HG02623 (cell line): ENCODE measurements at regions not wholly inside any gene's neighbourhood (a gene's known extent, or its start where the extent isn't known, plus 50 kb on each side); places are given as distances from the start of the nearest gene placed in this dataset.

Source experiments
- ATAC-seq: cut with Tn5 transposase; IDR thresholded peaks from one replicate; pipeline ENCODE4 v1.9.1; 2021; ENCODE audit warnings: moderate library complexity; ENCODE audit not compliant: unreplicated experiment

GRCh38 chr1:62917314-62917713 lies 133.4 kb downstream of the ATG4C start:
- ATAC-seq, result no peak

GRCh38 chr1:62917805-62918204 lies 133.9 kb downstream of the ATG4C start:
- no peak for ATAC-seq

GRCh38 chr1:62918700-62919099 lies 134.8 kb downstream of the ATG4C start:
- no peak for ATAC-seq

DNA sequence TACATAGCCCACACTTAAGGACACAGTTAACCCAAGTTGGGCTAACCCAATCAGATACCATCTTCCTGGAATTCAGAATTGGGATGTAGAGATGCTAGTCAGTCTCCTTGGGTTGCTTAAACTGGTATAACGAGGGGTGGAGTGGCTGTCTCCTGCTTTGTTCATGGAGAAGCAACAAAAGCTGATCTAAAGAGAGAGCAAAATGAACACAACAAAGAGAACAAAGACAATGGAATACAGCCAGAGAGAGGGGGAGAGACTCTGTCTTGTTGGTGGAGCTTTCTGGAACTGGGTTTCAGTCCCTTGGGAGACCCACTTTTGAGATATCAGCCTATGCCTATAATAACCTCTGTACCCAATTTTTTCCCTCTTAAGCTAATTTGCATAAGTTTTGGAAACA lies 138.1 kb downstream of the ATG4C start:
- no peak for ATAC-seq

DNA sequence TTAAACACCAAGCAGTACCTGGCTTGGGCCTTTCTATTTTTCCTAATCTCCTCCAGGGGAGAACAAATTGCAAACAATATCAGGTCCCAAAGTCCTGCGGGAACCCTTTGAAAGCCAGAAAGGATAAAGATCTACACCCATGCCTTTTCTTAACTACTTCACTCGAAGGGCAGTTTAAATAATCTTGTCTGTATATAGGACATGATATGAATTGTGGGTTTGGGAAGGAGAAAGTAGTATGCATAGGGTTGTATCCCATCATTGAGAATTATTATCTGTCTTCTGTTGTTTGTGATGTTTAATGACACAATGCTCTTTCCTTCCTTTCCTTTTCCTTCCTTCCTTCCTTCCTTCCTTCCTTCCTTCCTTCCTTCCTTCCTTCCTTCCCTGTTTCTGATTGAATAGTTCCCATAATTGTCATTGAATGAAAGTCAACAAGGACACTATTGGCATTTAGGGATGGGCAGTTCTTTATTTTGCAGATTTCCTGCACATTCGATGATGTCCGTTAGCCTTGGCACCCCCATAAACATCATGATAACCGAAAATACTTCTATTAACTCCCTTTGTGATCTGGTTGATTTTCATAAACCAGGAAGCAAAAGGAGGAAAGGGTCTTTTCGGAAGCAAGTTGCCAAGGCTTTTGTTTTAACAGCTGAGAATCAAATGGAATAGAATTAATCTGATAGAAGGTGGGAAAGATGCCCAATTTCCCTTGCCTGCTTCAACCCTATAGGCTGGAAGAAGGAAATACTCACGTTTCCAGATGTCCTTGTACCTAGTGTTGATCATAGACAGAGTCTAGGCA lies 141.3 kb downstream of the ATG4C start:
- ATAC-seq, result no peak

GRCh38 chr1:62926681-62927252 lies 142.8 kb downstream of the ATG4C start:
- ATAC-seq, result no peak

DNA sequence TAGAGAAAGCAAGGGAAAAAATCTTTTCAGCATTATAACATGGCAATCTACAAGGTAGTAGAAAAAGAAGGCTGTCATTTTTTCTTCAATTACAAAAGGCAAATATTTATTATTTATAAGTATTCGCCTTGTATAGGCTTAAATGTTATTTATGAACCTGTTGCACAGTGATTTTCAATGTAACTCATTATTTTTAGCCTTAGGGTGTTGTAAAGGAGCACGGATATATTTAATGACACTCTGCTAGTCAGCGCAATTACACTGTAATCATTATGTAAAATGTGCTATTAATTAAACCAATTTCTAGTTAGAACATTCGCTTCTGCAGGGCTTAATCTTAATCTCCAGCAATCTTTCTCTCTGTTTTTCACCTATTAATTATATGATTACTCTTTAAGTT lies 145.0 kb downstream of the ATG4C start:
- no peak for ATAC-seq

- ATAC-seq, result no peak
Measured at GRCh38 chr1:62937634-62938296, 153.8 kb downstream of the ATG4C start.

GRCh38 chr1:62941780-62942179 lies 157.8 kb downstream of the ATG4C start:
- no peak for ATAC-seq

- ATAC-seq, result no peak
Measured at GRCh38 chr1:62946511-62946910, 162.6 kb downstream of the ATG4C start.

DNA sequence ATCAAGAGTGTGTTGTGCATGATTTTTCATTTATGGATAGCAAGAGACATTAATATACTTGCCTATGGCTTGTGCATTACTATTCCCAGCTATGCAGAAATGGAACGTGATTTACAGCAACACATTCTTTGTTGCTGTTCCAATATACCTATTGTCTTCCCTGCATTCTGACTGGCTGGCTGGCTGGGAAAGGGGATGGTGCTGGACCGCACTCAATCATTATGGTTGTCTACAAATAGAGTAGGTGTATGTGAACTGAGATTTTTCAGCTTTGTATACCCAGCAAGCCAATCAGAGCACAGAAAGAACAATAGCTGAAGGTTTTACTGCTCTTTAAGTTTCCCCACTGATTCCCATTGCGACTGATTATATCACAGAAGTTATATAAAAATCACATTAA lies 167.5 kb downstream of the ATG4C start:
- no peak for ATAC-seq

GRCh38 chr1:62952596-62952995 lies 168.7 kb downstream of the ATG4C start:
- ATAC-seq, result no peak

DNA sequence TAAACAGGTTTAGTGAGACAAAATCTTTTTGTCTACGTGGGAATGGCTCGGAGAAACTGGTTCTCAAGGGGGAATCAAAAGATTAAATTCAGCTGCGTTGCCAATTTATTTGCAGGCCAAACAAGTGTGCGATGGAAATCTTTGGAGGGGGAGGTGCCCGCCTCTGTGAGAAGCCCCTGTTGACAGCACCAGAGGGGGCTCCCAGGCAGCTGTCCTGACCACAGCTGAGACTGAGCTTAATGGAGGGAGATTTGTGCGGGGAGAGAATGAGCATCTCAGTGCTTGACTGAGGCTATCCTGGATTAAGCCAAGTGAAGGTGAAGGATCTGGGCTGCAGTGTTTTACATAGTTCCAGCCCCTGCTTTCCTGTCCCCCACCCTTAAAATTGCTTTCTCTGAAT lies 169.7 kb downstream of the ATG4C start:
- ATAC-seq, result no peak

DNA sequence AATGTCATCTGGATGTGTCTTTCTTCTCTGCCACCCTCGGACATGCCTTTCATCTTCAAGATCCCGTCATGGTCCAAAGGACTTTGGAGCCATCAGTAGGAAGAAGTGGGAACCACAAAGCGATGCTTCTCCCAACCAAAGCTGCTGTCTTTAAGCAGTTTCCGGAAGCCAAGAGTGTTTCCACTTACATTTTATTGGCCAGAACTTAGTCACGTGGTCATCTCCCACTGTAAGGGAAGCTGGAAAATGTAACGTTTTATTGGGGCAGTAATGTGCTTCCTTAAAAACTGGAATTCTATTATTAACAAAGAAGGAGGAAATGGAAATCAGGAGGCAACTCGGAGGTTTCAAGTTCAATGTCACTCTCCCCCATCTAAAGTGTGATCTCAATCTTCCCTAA lies 170.8 kb downstream of the ATG4C start:
- ATAC-seq, result no peak

GRCh38 chr1:62955666-62956065 lies 171.7 kb downstream of the ATG4C start:
- ATAC-seq, result no peak

GRCh38 chr1:62962014-62962812 lies 178.3 kb downstream of the ATG4C start:
- ATAC-seq, result no peak

- peak; percentile 72 for ATAC-seq
Measured at GRCh38 chr1:62962901-62963776, 179.2 kb downstream of the ATG4C start.

DNA sequence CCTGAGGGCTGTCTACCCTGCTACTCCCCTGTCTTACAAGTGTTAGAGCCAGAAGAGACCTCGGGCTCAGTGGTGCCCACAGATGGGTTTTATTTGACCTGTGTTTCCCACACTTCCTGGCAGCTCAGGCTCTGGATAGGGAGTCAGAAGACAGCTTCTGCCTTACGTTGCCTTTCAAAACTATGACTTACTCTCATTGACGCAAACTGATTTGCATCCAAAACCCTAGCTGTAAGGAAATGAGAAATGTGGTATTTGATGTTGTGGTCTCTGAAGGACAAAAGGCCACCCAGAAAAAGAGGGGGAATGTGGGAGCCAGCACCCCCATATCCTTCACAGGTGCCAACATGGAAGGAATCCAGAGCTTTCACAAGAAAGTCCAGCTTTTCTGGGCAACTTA lies 180.2 kb downstream of the ATG4C start:
- no peak for ATAC-seq

DNA sequence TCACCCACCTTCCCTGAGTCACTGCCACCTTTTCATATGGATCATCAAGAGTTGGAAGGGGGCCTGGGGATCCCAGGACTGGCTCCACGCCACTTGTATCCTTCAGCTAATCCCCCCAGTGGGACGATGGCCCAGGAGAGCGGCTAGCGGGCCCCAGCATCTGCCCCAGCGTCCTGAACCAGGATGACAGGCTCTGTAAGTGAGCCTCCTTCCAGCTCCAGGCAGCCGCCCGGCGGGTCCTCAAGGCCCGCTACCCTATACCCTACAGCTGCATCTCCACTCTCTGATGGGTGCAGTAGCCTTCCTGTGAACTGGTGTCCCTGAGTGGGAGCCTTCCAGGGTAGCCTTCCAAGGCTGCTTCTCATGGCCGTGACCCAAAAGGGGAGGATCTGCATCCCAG lies 183.1 kb downstream of the ATG4C start:
- no peak for ATAC-seq

- ATAC-seq, result no peak
Measured at GRCh38 chr1:62977366-62977765, 193.4 kb downstream of the ATG4C start.
